ENCODE measurements at regions not wholly inside any gene's neighbourhood (a gene's known extent, or its start where the extent isn't known, plus 50 kb on each side); places are given as distances from the start of the nearest gene placed in this dataset.

DNA sequence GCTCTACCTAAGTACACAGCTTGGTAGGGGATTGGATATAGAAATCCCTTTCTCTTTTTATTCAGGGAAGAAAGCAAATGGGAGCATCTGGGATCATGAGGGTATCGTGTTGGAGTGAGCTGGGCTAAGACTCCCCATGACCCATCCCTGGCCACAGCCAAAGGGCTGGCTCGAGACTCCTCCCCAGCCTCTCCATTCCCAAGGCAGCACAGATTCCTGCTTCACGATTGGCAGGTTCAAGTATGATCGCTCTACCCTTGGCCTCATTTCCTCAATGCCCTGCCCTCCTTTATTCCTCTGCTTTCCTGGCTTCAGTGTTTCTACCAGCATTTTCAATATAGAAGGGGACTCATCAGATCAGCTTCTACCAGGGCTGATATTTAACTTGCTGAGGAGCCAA is 89.7 kb downstream of the ATP1A1 start:
- TF ChIP-seq, protein P1, sequence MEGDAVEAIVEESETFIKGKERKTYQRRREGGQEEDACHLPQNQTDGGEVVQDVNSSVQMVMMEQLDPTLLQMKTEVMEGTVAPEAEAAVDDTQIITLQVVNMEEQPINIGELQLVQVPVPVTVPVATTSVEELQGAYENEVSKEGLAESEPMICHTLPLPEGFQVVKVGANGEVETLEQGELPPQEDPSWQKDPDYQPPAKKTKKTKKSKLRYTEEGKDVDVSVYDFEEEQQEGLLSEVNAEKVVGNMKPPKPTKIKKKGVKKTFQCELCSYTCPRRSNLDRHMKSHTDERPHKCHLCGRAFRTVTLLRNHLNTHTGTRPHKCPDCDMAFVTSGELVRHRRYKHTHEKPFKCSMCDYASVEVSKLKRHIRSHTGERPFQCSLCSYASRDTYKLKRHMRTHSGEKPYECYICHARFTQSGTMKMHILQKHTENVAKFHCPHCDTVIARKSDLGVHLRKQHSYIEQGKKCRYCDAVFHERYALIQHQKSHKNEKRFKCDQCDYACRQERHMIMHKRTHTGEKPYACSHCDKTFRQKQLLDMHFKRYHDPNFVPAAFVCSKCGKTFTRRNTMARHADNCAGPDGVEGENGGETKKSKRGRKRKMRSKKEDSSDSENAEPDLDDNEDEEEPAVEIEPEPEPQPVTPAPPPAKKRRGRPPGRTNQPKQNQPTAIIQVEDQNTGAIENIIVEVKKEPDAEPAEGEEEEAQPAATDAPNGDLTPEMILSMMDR (conservative IDR thresholded peaks at IDR 0.05), result no peak
- TF ChIP-seq ZFX (IDR thresholded peaks at IDR 0.05), result no peak
- H3K27ac ChIP-seq, result no peak overlapping the region

DNA sequence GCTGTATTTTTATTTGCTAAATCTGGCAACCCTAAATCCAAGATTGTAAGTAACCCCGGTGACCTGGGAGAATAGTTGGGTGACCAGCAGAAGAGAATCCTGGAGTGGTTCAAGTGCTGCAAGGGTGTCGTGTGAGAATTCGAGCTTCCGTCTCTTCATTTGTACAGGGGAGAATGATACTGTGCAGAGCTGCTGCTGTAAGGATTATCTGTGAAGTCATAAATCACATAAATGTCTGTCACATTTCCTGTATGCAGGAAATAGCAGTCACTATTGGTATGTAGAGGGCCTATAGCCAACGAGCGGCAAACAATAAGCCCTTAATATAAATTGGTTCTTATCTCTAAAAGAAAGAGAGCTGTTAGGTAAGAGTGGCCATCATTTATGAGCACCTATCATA is 90.7 kb downstream of the ATP1A1 start:
- TF ChIP-seq ZFX (IDR thresholded peaks at IDR 0.05), result no peak
- TF ChIP-seq, protein P1 (conservative IDR thresholded peaks at IDR 0.05), result no peak
- no peak overlapping the region for H3K27ac ChIP-seq
